ENCODE measurements at regions not wholly inside any gene's neighbourhood (a gene's known extent, or its start where the extent isn't known, plus 50 kb on each side); places are given as distances from the start of the nearest gene placed in this dataset.

- Histone ChIP-seq H3K56ac (ENCODE audit: low read length) (no peak overlapping the region), H3K79me1 (ENCODE audit: low read length) (no peaks in the 10 kb centered on the region), H3K4me2 (ENCODE audit: low read length) (no peak overlapping the region), H3K27ac (ENCODE audit: low read depth, low read length) (no peak overlapping the region), H3K4me1 (ENCODE audit: control insufficient read depth, low read depth, low read length) (no peaks in the 10 kb centered on the region), H3K23ac (ENCODE audit: low read length) (no peak overlapping the region), H4K5ac (ENCODE audit: low read length) (no peak overlapping the region), H4K8ac (ENCODE audit: low read depth, low read length) (no peak overlapping the region), H3K36me3 (ENCODE audit: control insufficient read depth, insufficient read depth, low read length) (no peaks in the 10 kb centered on the region), H2AK5ac (ENCODE audit: low read length) (no peak overlapping the region), H2BK120ac (ENCODE audit: low read depth, low read length) (no peak overlapping the region), H3K18ac (ENCODE audit: low read length) (no peak overlapping the region), H3K4ac (ENCODE audit: low read depth, low read length) (no peak overlapping the region), H3K9ac (ENCODE audit: low read length) (no peak overlapping the region), H3K79me2 (ENCODE audit: control insufficient read depth, insufficient read depth, low read length) (no peaks in the 10 kb centered on the region), H2BK5ac (ENCODE audit: low read length) (no peak overlapping the region), H3K27me3 (ENCODE audit: insufficient read depth, low read length, poor library complexity) (no peaks in the 10 kb centered on the region), H3K4me3 (ENCODE audit: low read length) (no peak overlapping the region), H2BK15ac (replicated peaks; ENCODE audit: low read depth) (no peak overlapping the region)
- DNase-seq: peak; percentile 35
Observed at GRCh38 chrX:80223982-80224579, 196.2 kb upstream of the TENT5D start.

GRCh38 chrX:80229626-80230025 lies 190.6 kb upstream of the TENT5D start:
- Histone ChIP-seq H3K36me3 (ENCODE audit: control insufficient read depth, insufficient read depth, low read length) (no peaks in the 10 kb centered on the region), H2AK5ac (ENCODE audit: low read length) (no peak overlapping the region), H3K4ac (ENCODE audit: low read depth, low read length) (no peak overlapping the region), H3K79me1 (ENCODE audit: low read length) (no peaks in the 10 kb centered on the region), H3K27me3 (ENCODE audit: insufficient read depth, low read length, poor library complexity) (no peaks in the 10 kb centered on the region), H4K5ac (ENCODE audit: low read length) (no peak overlapping the region), H3K23ac (ENCODE audit: low read length) (no peak overlapping the region), H3K4me1 (ENCODE audit: control insufficient read depth, low read depth, low read length) (no peaks in the 10 kb centered on the region), H3K9ac (ENCODE audit: low read length) (no peak overlapping the region), H3K56ac (ENCODE audit: low read length) (no peak overlapping the region), H2BK15ac (replicated peaks; ENCODE audit: low read depth) (no peak overlapping the region), H3K27ac (ENCODE audit: low read depth, low read length) (no peak overlapping the region), H3K18ac (ENCODE audit: low read length) (no peak overlapping the region), H3K79me2 (ENCODE audit: control insufficient read depth, insufficient read depth, low read length) (no peaks in the 10 kb centered on the region), H2BK120ac (ENCODE audit: low read depth, low read length) (no peak overlapping the region), H4K8ac (ENCODE audit: low read depth, low read length) (no peak overlapping the region), H3K4me3 (ENCODE audit: low read length) (no peak overlapping the region), H3K4me2 (ENCODE audit: low read length) (no peak overlapping the region), H2BK5ac (ENCODE audit: low read length) (no peak overlapping the region)
- DNase-seq: no peak
- WGBS (ENCODE audit: extremely low coverage, insufficient coverage, low lambda C conversion rate): no CpG with 5 or more reads among the region's 2 CpGs

- Histone ChIP-seq H3K79me1 (ENCODE audit: low read length) (no peaks in the 10 kb centered on the region), H3K4ac (ENCODE audit: low read depth, low read length) (no peak overlapping the region), H3K79me2 (ENCODE audit: control insufficient read depth, insufficient read depth, low read length) (no peaks in the 10 kb centered on the region), H3K36me3 (ENCODE audit: control insufficient read depth, insufficient read depth, low read length) (no peaks in the 10 kb centered on the region), H3K23ac (ENCODE audit: low read length) (no peak overlapping the region), H3K4me1 (ENCODE audit: control insufficient read depth, low read depth, low read length) (no peaks in the 10 kb centered on the region), H3K4me3 (ENCODE audit: low read length) (no peak overlapping the region), H3K56ac (ENCODE audit: low read length) (no peak overlapping the region), H3K9ac (ENCODE audit: low read length) (no peak overlapping the region), H3K4me2 (ENCODE audit: low read length) (no peak overlapping the region), H2AK5ac (ENCODE audit: low read length) (no peak overlapping the region), H3K27ac (ENCODE audit: low read depth, low read length) (no peak overlapping the region), H2BK15ac (replicated peaks; ENCODE audit: low read depth) (no peak overlapping the region), H2BK5ac (ENCODE audit: low read length) (no peak overlapping the region), H2BK120ac (ENCODE audit: low read depth, low read length) (no peak overlapping the region), H3K27me3 (ENCODE audit: insufficient read depth, low read length, poor library complexity) (no peaks in the 10 kb centered on the region), H4K5ac (ENCODE audit: low read length) (no peak overlapping the region), H3K18ac (ENCODE audit: low read length) (no peak overlapping the region), H4K8ac (ENCODE audit: low read depth, low read length) (no peak overlapping the region)
- WGBS (ENCODE audit: extremely low coverage, insufficient coverage, low lambda C conversion rate): no CpG with 5 or more reads among the region's 5 CpGs
- peak; percentile 20 for DNase-seq
Observed at GRCh38 chrX:80237072-80237471, 183.2 kb upstream of the TENT5D start.

GRCh38 chrX:80246271-80246670 lies 174.0 kb upstream of the TENT5D start:
- no peak overlapping the region for H3K4ac ChIP-seq (ENCODE audit: low read depth, low read length)
- DNase-seq: peak; percentile 13
- no peaks in the 10 kb centered on the region for H3K79me1 ChIP-seq (ENCODE audit: low read length)
- H4K8ac ChIP-seq (ENCODE audit: low read depth, low read length): no peak overlapping the region
- H4K5ac ChIP-seq (ENCODE audit: low read length): no peak overlapping the region
- H2BK120ac ChIP-seq (ENCODE audit: low read depth, low read length): no peak overlapping the region
- no peak overlapping the region for H3K56ac ChIP-seq (ENCODE audit: low read length)
- H3K79me2 ChIP-seq (ENCODE audit: control insufficient read depth, insufficient read depth, low read length): no peaks in the 10 kb centered on the region
- H3K27me3 ChIP-seq (ENCODE audit: insufficient read depth, low read length, poor library complexity): no peaks in the 10 kb centered on the region
- H3K36me3 ChIP-seq (ENCODE audit: control insufficient read depth, insufficient read depth, low read length): no peaks in the 10 kb centered on the region
- no peak overlapping the region for H3K23ac ChIP-seq (ENCODE audit: low read length)
- no peak overlapping the region for H3K4me2 ChIP-seq (ENCODE audit: low read length)
- H2AK5ac ChIP-seq (ENCODE audit: low read length): no peak overlapping the region
- no CpG with 5 or more reads among the region's 2 CpGs for WGBS (ENCODE audit: extremely low coverage, insufficient coverage, low lambda C conversion rate)
- no peaks in the 10 kb centered on the region for H3K4me1 ChIP-seq (ENCODE audit: control insufficient read depth, low read depth, low read length)
- no peak overlapping the region for H3K18ac ChIP-seq (ENCODE audit: low read length)
- no peak overlapping the region for H3K4me3 ChIP-seq (ENCODE audit: low read length)
- H3K9ac ChIP-seq (ENCODE audit: low read length): no peak overlapping the region
- H2BK15ac ChIP-seq (replicated peaks; ENCODE audit: low read depth): no peak overlapping the region
- H2BK5ac ChIP-seq (ENCODE audit: low read length): no peak overlapping the region
- H3K27ac ChIP-seq (ENCODE audit: low read depth, low read length): no peak overlapping the region

GRCh38 chrX:80266287-80266686 lies 154.0 kb upstream of the TENT5D start:
- H3K4ac ChIP-seq (ENCODE audit: low read depth, low read length): no peak overlapping the region
- no peak overlapping the region for H3K27ac ChIP-seq (ENCODE audit: low read depth, low read length)
- H3K56ac ChIP-seq (ENCODE audit: low read length): no peak overlapping the region
- WGBS (ENCODE audit: extremely low coverage, insufficient coverage, low lambda C conversion rate): no CpG with 5 or more reads among the region's 4 CpGs
- H4K8ac ChIP-seq (ENCODE audit: low read depth, low read length): no peak overlapping the region
- no peak overlapping the region for H3K4me2 ChIP-seq (ENCODE audit: low read length)
- no peaks in the 10 kb centered on the region for H3K79me2 ChIP-seq (ENCODE audit: control insufficient read depth, insufficient read depth, low read length)
- DNase-seq: no peak
- H3K79me1 ChIP-seq (ENCODE audit: low read length): no peaks in the 10 kb centered on the region
- no peak overlapping the region for H3K9ac ChIP-seq (ENCODE audit: low read length)
- no peak overlapping the region for H2BK5ac ChIP-seq (ENCODE audit: low read length)
- H3K23ac ChIP-seq (ENCODE audit: low read length): no peak overlapping the region
- H3K27me3 ChIP-seq (ENCODE audit: insufficient read depth, low read length, poor library complexity): no peaks in the 10 kb centered on the region
- no peak overlapping the region for H2BK120ac ChIP-seq (ENCODE audit: low read depth, low read length)
- H2BK15ac ChIP-seq (replicated peaks; ENCODE audit: low read depth): no peak overlapping the region
- H3K4me1 ChIP-seq (ENCODE audit: control insufficient read depth, low read depth, low read length): no peaks in the 10 kb centered on the region
- H3K4me3 ChIP-seq (ENCODE audit: low read length): no peak overlapping the region
- no peak overlapping the region for H2AK5ac ChIP-seq (ENCODE audit: low read length)
- no peak overlapping the region for H4K5ac ChIP-seq (ENCODE audit: low read length)
- no peak overlapping the region for H3K18ac ChIP-seq (ENCODE audit: low read length)
- no peaks in the 10 kb centered on the region for H3K36me3 ChIP-seq (ENCODE audit: control insufficient read depth, insufficient read depth, low read length)

GRCh38 chrX:80266979-80267378 lies 153.3 kb upstream of the TENT5D start:
- Histone ChIP-seq H3K4me1 (ENCODE audit: control insufficient read depth, low read depth, low read length) (no peaks in the 10 kb centered on the region), H3K56ac (ENCODE audit: low read length) (no peak overlapping the region)

More at GRCh38 chrX:80266979-80267378, 153.3 kb upstream of the TENT5D start:
- H3K4me2 ChIP-seq (ENCODE audit: low read length): no peak overlapping the region
- no peak overlapping the region for H3K23ac ChIP-seq (ENCODE audit: low read length)
- H3K4me3 ChIP-seq (ENCODE audit: low read length): no peak overlapping the region
- no peaks in the 10 kb centered on the region for H3K27me3 ChIP-seq (ENCODE audit: insufficient read depth, low read length, poor library complexity)
- H3K27ac ChIP-seq (ENCODE audit: low read depth, low read length): no peak overlapping the region
- H2BK5ac ChIP-seq (ENCODE audit: low read length): no peak overlapping the region
- no peaks in the 10 kb centered on the region for H3K36me3 ChIP-seq (ENCODE audit: control insufficient read depth, insufficient read depth, low read length)
- H2BK120ac ChIP-seq (ENCODE audit: low read depth, low read length): no peak overlapping the region
- H3K79me2 ChIP-seq (ENCODE audit: control insufficient read depth, insufficient read depth, low read length): no peaks in the 10 kb centered on the region
- no peak overlapping the region for H3K9ac ChIP-seq (ENCODE audit: low read length)
- no peak overlapping the region for H3K18ac ChIP-seq (ENCODE audit: low read length)
- H4K8ac ChIP-seq (ENCODE audit: low read depth, low read length): no peak overlapping the region
- no peak overlapping the region for H2BK15ac ChIP-seq (replicated peaks; ENCODE audit: low read depth)
- no peak overlapping the region for H2AK5ac ChIP-seq (ENCODE audit: low read length)
- H4K5ac ChIP-seq (ENCODE audit: low read length): no peak overlapping the region
- H3K4ac ChIP-seq (ENCODE audit: low read depth, low read length): no peak overlapping the region
- H3K79me1 ChIP-seq (ENCODE audit: low read length): no peaks in the 10 kb centered on the region
- no peak for DNase-seq

Measured in mesendoderm (in vitro differentiated cells).